ENCODE measurements at regions not wholly inside any gene's neighbourhood (a gene's known extent, or its start where the extent isn't known, plus 50 kb on each side); places are given as distances from the start of the nearest gene placed in this dataset.

GRCh38 chr4:162582180-162582579 lies 418.4 kb upstream of the FSTL5 start:
- Mint-ChIP-seq H3K4me3 (ENCODE audit: unreplicated experiment) (no peak overlapping the region), H3K27me3 (ENCODE audit: insufficient read depth, unreplicated experiment) (no peaks in the 10 kb centered on the region), H3K9me3 (ENCODE audit: unreplicated experiment) (no peaks in the 10 kb centered on the region), H3K4me1 (ENCODE audit: insufficient read depth, unreplicated experiment) (no peaks in the 10 kb centered on the region), H3K36me3 (ENCODE audit: insufficient read depth, unreplicated experiment) (no peaks in the 10 kb centered on the region), H3K27ac (ENCODE audit: low read depth, unreplicated experiment) (no peak overlapping the region)
- TF ChIP-seq CTCF (IDR thresholded peaks at IDR 0.05; ENCODE audit: unreplicated experiment), result no peak
- no peak for DNase-seq (ENCODE audit: unreplicated experiment)
- POLR2A ChIA-PET, result no interaction called here
- no TSS peak for BruUV-seq (replicated peaks)
- intact Hi-C loops (cut with micrococcal nuclease), result no loop called here
- CTCF ChIA-PET, result interaction anchor here (0.7 to 1.5 kb wide), 3 partner anchors 20 to 933 kb away, joined by 3 to 4 read pairs (median 3); no protein-coding TSS in a partner anchor

GRCh38 chr4:162565730-162566129 lies 401.9 kb upstream of the FSTL5 start:
- intact Hi-C loops (cut with micrococcal nuclease), result no loop called here
- no peak for DNase-seq (ENCODE audit: unreplicated experiment)
- Mint-ChIP-seq H3K27me3 (ENCODE audit: insufficient read depth, unreplicated experiment) (no peaks in the 10 kb centered on the region), H3K9me3 (ENCODE audit: unreplicated experiment) (no peaks in the 10 kb centered on the region), H3K4me1 (ENCODE audit: insufficient read depth, unreplicated experiment) (no peaks in the 10 kb centered on the region), H3K4me3 (ENCODE audit: unreplicated experiment) (no peak overlapping the region), H3K36me3 (ENCODE audit: insufficient read depth, unreplicated experiment) (no peaks in the 10 kb centered on the region), H3K27ac (ENCODE audit: low read depth, unreplicated experiment) (no peak overlapping the region)
- TF ChIP-seq CTCF (IDR thresholded peaks at IDR 0.05; ENCODE audit: unreplicated experiment), result no peak
- CTCF ChIA-PET, result no interaction called here
- BruUV-seq (replicated peaks), result no TSS peak
- POLR2A ChIA-PET, result no interaction called here

GRCh38 chr4:162560073-162560472 lies 396.3 kb upstream of the FSTL5 start:
- peak; percentile 24 for DNase-seq (ENCODE audit: unreplicated experiment)
- Mint-ChIP-seq H3K4me3 (ENCODE audit: unreplicated experiment) (no peak overlapping the region), H3K9me3 (ENCODE audit: unreplicated experiment) (no peaks in the 10 kb centered on the region), H3K27me3 (ENCODE audit: insufficient read depth, unreplicated experiment) (no peaks in the 10 kb centered on the region), H3K36me3 (ENCODE audit: insufficient read depth, unreplicated experiment) (peaks cover 6% of the 10 kb centered on the region), H3K4me1 (ENCODE audit: insufficient read depth, unreplicated experiment) (no peaks in the 10 kb centered on the region), H3K27ac (ENCODE audit: low read depth, unreplicated experiment) (peak overlapping the region; percentile 87)
- POLR2A ChIA-PET, result no interaction called here
- intact Hi-C loops (cut with micrococcal nuclease), result no loop called here
- CTCF ChIA-PET, result interaction anchor here (0.6 kb wide), 1 partner anchor 919 kb away, joined by 5 read pairs; no protein-coding TSS in a partner anchor
- no peak for TF ChIP-seq CTCF (IDR thresholded peaks at IDR 0.05; ENCODE audit: unreplicated experiment)
- BruUV-seq (replicated peaks), result no TSS peak

- no peaks in the 10 kb centered on the region for H3K27me3 Mint-ChIP-seq (ENCODE audit: insufficient read depth, unreplicated experiment)
- no peak overlapping the region for H3K27ac Mint-ChIP-seq (ENCODE audit: low read depth, unreplicated experiment)
- H3K4me3 Mint-ChIP-seq (ENCODE audit: unreplicated experiment), result no peak overlapping the region
- intact Hi-C loops (cut with micrococcal nuclease), result no loop called here
- no peaks in the 10 kb centered on the region for H3K9me3 Mint-ChIP-seq (ENCODE audit: unreplicated experiment)
- BruUV-seq (replicated peaks), result no TSS peak
- ChIA-PET CTCF (no interaction called here), POLR2A (no interaction called here)
- TF ChIP-seq CTCF (IDR thresholded peaks at IDR 0.05; ENCODE audit: unreplicated experiment), result no peak
- H3K36me3 Mint-ChIP-seq (ENCODE audit: insufficient read depth, unreplicated experiment), result peaks cover 6% of the 10 kb centered on the region
- H3K4me1 Mint-ChIP-seq (ENCODE audit: insufficient read depth, unreplicated experiment), result no peaks in the 10 kb centered on the region
- no peak for DNase-seq (ENCODE audit: unreplicated experiment)
These were observed 393.8 kb upstream of the FSTL5 start for GRCh38 chr4:162557516-162558106.

Measured in MCF 10A (cell line).